Posterior vena cava (tissue), 2 donors: ENCODE measurements at regions not wholly inside any gene's neighbourhood (a gene's known extent, or its start where the extent isn't known, plus 50 kb on each side); places are given as distances from the start of the nearest gene placed in this dataset.
A peak's percentile ranks its signal among the peaks of the same experiment; 100 is the strongest.
"Not testable (repeated sequence)": the region's sequence is repeated elsewhere in the genome, so short reads cannot be mapped to it uniquely, and the experiment has no call there.

Experiments used
- DNase-seq: peaks from one replicate; pipeline ENCODE4 v3.0.0-alpha.2; 2020; ENCODE audit warnings: low spot score
- intact Hi-C, 2 donors: fragments of 100-400 bp; cut with DNase I; formaldehyde crosslinking; loops; one replicate each; pipeline versions ENCODE4 v1.14.1 to v1.14.2; 2022 to 2023
- donor health status: DM: yes; HTN: yes; CAD: no.
- donor health status: DM: yes; HTN: yes; CAD: no.

DNA sequence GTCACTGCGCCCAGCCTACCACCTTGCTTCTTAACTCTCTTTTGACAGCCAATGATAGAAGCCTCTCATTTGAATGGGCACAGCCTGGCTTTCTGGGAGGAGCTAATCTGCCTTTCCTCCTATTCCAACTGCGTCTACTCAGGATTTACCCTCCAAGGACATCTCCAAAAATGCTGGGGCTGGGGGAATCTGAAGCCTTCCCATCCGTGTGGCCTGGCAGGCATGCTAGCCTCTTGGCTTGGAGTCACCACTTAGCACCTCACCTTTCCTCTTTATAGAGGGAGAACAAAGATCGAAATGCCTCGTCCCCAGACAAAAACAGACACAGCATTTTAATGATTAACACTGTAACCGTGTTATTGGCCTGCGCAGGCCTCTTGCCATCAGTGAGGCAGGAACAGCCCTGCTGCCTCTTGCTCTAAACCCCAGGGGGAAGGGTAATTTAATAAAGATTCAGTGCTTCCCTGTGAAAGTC, 108.2 kb upstream of the KLF4 start:
- intact Hi-C loops, result no loop called here
- DNase-seq, result no peak

- intact Hi-C loops, result no loop called here
- no peak for DNase-seq
Measured at GRCh38 chr9:107594908-107595530, 105.5 kb upstream of the KLF4 start.

GRCh38 chr9:107593224-107593870, 103.8 kb upstream of the KLF4 start:
- intact Hi-C loops, result no loop called here
- no peak for DNase-seq

DNA sequence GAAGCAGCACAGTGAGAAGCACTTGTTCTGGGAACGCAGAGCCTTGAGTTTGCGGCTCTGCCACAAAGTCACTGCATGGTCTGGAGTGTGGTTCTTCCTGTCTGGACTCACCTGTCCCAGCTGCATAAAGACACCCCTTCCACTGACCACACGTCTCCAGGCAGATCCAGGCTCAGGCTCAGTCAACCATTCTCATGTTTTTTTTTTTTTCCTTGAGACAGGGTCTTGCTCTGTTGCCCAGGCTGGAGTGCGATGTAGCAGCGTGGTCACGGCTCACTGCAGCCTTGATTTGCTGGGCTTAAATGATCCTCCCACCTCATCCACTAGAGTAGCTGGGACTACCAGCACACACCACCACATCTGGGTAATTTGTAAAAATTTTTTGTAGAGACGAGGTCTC, 102.9 kb upstream of the KLF4 start:
- DNase-seq, result no peak
- intact Hi-C loops, result no loop called here

GRCh38 chr9:107591781-107592180, 102.2 kb upstream of the KLF4 start:
- DNase-seq, result no peak
- intact Hi-C loops, result no loop called here

DNA sequence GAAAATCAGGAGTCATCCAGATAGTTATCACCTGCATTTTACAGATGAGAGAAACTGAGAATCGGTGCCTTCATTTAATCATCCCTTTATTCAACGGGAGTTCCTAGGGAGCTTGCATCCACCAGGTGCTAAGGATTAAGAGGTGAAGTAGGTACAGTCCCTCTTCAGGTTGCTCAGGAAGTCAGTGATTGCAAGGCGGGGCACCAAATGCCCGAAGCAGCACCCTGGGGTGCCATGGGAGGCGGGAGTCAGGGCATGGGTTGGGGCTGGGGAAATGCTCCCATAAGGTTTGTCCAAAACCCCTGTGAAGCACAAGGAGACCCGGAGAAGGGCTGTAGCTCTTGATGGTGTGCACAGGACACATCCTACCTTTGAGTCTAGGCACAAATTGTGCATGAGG, 98.8 kb upstream of the KLF4 start:
- DNase-seq, result no peak
- intact Hi-C loops, result no loop called here

DNA sequence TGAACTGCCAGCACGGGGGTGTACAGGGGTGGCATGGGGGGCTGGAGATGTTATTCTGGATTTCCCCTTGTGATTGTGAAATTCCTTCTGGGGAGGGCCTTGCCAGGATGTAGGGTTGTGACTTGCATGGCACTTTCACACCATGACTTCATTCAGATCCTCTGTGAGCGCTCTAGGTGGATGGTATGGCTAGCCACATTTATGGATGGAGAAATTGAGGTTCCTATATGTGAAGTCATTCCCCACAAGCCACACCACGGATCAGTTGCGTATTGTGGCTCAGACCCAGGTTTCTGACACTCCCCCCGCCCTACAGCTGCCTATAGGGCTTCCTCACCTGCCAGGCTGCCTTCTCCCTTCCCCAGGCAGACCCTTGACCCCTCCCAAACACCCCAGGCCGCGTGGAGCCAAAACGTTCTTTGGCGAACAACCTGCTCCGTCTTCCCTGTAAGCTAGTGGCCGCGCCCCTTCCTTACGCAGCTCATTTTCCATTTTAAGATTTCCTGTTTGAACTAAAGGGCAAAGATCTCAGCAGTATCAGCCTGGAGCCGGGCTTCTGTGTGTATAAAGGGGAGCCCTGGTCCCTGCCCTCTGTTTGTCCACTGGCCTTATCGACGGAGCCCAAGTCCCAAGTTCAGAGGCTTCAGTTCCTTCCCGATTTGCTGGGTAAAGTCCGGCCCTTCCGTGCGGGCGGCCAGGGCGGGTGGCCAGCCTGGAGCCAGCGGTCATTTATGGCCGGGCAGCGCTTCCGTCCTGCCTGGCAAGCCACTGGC, 97.8 kb upstream of the KLF4 start:
- DNase-seq, result peak; percentile 82
- intact Hi-C loops, result no loop called here

GRCh38 chr9:107586493-107586892, 96.9 kb upstream of the KLF4 start:
- intact Hi-C loops, result no loop called here
- no peak for DNase-seq

DNA sequence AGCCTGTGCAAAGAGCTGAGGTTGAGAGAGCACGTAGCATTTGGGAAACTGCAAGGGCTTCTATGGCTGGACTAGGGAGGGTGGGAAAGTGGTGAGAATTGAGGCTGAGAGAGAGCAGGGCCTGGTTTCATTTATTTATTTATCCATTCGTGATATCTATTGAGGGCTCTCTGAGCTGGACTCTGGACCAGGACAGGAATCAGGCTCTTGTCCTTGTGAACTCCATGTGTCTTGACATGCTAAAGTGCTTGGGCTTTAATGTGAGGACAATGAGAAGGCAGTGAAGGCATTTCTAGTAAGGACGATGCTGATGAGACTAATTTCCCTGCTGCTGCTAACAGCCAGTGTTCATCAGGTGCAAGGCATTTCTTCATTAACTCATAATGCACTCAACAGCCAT, 95.9 kb upstream of the KLF4 start:
- intact Hi-C loops, result no loop called here

GRCh38 chr9:107584944-107585343, 95.4 kb upstream of the KLF4 start:
- no peak for DNase-seq
- intact Hi-C loops, result no loop called here

More for the DNA sequence above, 95.9 kb upstream of the KLF4 start:
- no peak for DNase-seq

DNA sequence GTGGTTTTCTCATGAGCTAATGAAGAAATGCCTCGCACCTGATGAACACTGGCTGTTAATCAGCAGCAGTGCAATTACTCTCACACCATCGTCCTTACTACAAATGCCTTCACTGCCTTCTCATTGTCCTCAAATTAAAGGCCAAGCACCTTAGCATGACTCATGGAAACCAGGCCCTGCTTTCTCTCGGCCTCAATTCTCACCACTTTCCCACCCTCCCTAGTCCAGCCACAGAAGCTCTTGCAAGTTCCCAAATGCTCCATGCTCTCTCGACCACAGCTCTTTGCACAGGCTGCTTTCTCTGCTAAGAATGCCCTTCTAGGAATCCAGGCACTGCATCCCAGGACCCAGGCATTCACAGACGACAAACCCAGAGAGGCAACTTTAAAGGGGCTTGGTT, 94.6 kb upstream of the KLF4 start:
- DNase-seq, result no peak
- intact Hi-C loops, result no loop called here

DNA sequence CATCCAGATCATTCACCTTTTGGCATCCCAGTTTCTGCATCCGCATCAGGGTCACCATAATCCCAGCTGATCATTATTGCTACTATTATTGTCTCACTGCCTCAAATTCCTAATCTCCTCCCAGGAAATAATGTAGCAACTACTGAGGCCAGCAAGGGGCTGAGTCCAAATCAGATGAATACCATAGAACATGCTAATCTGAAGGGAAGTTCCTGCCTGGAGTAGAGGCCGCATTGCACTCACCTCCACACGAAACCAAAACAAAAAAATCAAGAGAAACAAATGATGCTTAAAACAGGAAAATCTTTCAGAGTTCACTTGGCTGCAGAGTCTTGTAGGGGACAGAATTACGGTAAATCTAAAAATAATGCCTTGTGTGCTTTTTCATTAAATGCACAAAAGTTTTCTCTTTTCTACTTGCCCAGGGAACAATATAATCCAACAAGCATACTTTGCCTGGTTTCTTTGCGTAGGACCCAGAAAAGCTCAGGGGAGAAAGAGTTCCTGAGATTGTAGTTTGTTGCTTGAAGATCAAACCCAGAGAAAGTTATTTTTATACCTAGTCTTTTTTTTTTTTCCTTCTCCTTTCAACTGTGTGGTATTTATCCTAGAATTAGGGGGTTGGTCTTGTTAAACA, 87.7 kb upstream of the KLF4 start:
- intact Hi-C loops, result no loop called here

DNA sequence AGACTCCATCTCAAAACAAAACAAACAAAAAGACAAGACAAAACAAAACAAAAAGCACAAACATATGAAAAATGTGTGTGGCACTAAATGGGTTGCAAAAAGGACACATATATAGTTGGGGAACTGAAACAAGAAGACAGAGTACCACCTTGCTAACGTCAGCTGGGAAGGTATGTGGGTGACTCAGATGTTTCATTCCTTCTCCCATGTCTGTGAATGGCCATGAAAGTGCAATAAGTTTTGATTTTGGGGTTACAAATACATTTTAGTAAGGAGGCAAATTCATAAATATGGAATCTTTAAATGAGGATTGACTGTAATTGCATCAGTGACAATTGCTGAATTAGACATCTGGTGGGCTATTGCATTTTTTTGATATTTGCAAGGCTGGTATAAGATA, 81.6 kb upstream of the KLF4 start:
- intact Hi-C loops, result no loop called here
- DNase-seq, result no peak

More for the DNA sequence above, 87.7 kb upstream of the KLF4 start:
- no peak for DNase-seq

DNA sequence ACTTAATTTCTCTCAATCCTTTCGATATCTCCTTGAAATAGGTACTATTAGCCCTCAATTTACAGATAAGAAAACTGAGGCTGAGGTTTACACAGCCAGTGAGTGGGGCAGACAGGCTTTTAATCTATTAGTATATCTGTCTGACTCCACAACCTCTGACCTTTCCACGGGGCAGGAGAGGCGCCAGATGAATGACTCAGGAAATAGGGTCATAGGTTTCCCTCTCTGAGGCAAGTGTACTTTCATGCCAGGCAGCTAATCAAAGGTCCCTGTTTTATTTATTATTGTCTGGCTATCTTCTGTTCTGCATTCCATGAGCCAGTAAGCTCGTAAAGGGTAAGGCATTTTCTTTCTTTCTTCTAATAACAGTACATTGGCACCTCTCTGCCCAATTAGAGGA, 79.6 kb upstream of the KLF4 start:
- no peak for DNase-seq
- intact Hi-C loops, result no loop called here

GRCh38 chr9:107568406-107568805, 78.8 kb upstream of the KLF4 start:
- DNase-seq, intact Hi-C loops: not testable (repeated sequence)

DNA sequence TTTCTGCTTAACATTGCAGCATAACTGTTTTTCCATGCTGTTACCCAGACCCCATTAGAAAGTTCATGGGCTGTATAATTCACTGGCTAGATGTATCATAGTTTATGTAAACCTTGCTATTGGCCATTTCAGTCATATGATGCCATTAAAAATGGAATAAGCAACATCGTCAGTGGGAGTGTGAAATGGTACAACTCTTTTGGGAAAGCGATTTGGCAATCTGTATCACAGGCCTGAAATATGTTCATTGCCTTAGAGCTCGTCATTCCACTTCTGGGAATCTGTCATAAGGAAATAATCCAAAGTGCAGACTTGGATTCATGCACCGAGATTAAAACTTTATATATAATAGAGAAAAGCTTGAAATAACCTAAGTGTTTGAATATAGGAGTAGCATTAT, 77.9 kb upstream of the KLF4 start:
- no peak for DNase-seq
- intact Hi-C loops, result no loop called here

DNA sequence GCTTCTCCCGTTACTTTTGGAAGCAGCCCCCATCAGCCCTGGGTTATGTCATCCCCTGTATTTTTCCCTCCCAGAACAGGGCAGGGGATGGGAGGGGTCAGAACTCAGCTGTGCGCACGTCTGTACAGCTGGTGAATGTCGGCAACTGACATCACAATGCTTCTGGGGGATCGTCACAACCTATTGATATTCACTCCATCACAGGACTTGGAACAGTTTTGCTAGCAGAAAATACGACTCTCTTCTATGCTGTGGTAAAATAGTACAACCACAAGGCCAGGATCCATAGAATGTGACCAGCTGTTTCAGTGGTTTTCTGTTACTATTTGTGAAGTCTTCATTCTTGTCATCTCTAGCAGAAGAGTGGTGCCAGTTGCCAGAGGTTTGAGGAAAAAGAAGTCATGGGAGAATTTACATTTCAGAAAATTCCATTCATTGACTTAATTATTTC, 77.1 kb upstream of the KLF4 start:
- intact Hi-C loops, result no loop called here
- DNase-seq, result no peak

DNA sequence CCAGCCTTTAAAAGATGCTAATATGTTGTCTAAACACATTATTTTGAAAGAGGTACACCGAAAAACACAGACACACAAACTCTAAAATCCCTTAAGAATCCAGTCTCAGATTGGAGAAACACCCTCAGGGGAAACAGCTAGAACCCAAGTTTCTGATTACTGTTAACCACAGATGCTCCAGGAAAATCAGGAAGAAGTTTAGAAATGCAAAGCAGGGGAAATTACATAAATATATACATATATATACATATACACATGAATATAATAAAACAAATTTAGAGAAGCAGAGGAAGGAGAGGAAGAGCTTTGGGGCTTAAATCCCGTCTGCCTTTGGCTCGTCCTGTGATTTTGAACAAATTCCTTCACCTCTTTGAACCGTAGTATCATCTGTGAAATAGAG, 73.2 kb upstream of the KLF4 start:
- no peak for DNase-seq
- intact Hi-C loops, result no loop called here

- DNase-seq, result no peak
Measured at GRCh38 chr9:107559494-107560086, 70.0 kb upstream of the KLF4 start.

More at GRCh38 chr9:107559494-107560086, 70.0 kb upstream of the KLF4 start:
- intact Hi-C loops, result no loop called here
